Endothelial cell of umbilical vein (primary cell): ENCODE measurements at regions not wholly inside any gene's neighbourhood (a gene's known extent, or its start where the extent isn't known, plus 50 kb on each side); places are given as distances from the start of the nearest gene placed in this dataset.

Experiments used
- CTCF ChIP-seq, 2 donors: IDR thresholded peaks; 1 replicate in 1 of 2; 2 replicates in 1 of 2; pipeline ENCODE4 v1.5.1; 2011; ENCODE audit warnings: low read length in 2 of 2, mild to moderate bottlenecking in 2 of 2, moderate library complexity in 2 of 2, control low read depth in 1 of 2, inconsistent platforms in 1 of 2, low read depth in 1 of 2; ENCODE audit not compliant: insufficient read depth in 1 of 2; ENCODE audit errors: extremely low read depth in 1 of 2
- EZH2 ChIP-seq: IDR thresholded peaks from 2 replicates; pipeline ENCODE4 v1.6.1; 2012; ENCODE audit warnings: borderline replicate concordance, low read depth, mild to moderate bottlenecking, moderate library complexity, low read length, inconsistent platforms; ENCODE audit not compliant: severe bottlenecking
- JUN ChIP-seq: IDR thresholded peaks from 2 replicates; pipeline ENCODE4 v1.6.1; 2011; ENCODE audit warnings: borderline replicate concordance, low read depth; ENCODE audit not compliant: insufficient read length, insufficient read depth
- MYC ChIP-seq: IDR thresholded peaks from one replicate; pipeline ENCODE4 v1.6.1; 2011; ENCODE audit warnings: mild to moderate bottlenecking, low read depth, low read length
- POLR2A ChIP-seq: IDR thresholded peaks from 2 replicates; pipeline ENCODE4 v1.6.1; 2012; ENCODE audit warnings: low read depth, mild to moderate bottlenecking, control low read depth, low read length
- POLR2AphosphoS5 ChIP-seq: IDR thresholded peaks from 2 replicates; pipeline ENCODE4 v1.6.1; 2012; ENCODE audit warnings: low read depth, mild to moderate bottlenecking, control low read depth, low read length, moderate library complexity; ENCODE audit not compliant: insufficient read depth
- TF ChIP-seq, protein P1 (sequence below): IDR thresholded peaks from 2 replicates; pipeline ENCODE4 v1.6.1; 2011; ENCODE audit not compliant: insufficient read depth, insufficient read length

- TF ChIP-seq CTCF (IDR thresholded peaks at IDR 0.05; ENCODE audit: extremely low read depth in 1 of 2, insufficient read depth in 1 of 2, low read depth in 1 of 2, low read length in 2 of 2) = no peak
- TF ChIP-seq POLR2A = no peak
- TF ChIP-seq JUN = no peak
- TF ChIP-seq MYC = no peak
- TF ChIP-seq EZH2 = no peak
- TF ChIP-seq, protein P1, sequence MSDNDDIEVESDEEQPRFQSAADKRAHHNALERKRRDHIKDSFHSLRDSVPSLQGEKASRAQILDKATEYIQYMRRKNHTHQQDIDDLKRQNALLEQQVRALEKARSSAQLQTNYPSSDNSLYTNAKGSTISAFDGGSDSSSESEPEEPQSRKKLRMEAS = no peak
- no peak for TF ChIP-seq POLR2AphosphoS5
Measured at GRCh38 chr2:189306525-189306924, 127.0 kb upstream of the COL5A2 start.
